ENCODE measurements at regions not wholly inside any gene's neighbourhood (a gene's known extent, or its start where the extent isn't known, plus 50 kb on each side); places are given as distances from the start of the nearest gene placed in this dataset.

GRCh38 chr4:155008389-155008788 lies 200.0 kb upstream of the NPY2R start:
- TF ChIP-seq CTCF (IDR thresholded peaks at IDR 0.05; ENCODE audit: extremely low read depth in 1 of 2, insufficient read depth in 1 of 2, low read depth in 1 of 2, low read length in 2 of 2) = no peak
- no peak for TF ChIP-seq POLR2A (IDR thresholded peaks at IDR 0.05; ENCODE audit: low read depth, low read length)
- TF ChIP-seq MYC (IDR thresholded peaks at IDR 0.05; ENCODE audit: low read depth, low read length) = no peak
- no peak for TF ChIP-seq JUN (IDR thresholded peaks at IDR 0.05; ENCODE audit: borderline replicate concordance, insufficient read depth, insufficient read length, low read depth)
- no peak for TF ChIP-seq EZH2 (IDR thresholded peaks at IDR 0.05; ENCODE audit: borderline replicate concordance, low read depth, low read length, severe bottlenecking)
- no peak for TF ChIP-seq POLR2AphosphoS5 (IDR thresholded peaks at IDR 0.05; ENCODE audit: insufficient read depth, low read depth, low read length)
